HS-27A (cell line): ENCODE measurements at regions not wholly inside any gene's neighbourhood (a gene's known extent, or its start where the extent isn't known, plus 50 kb on each side); places are given as distances from the start of the nearest gene placed in this dataset.
"Not testable (repeated sequence)": the region's sequence is repeated elsewhere in the genome, so short reads cannot be mapped to it uniquely, and the experiment has no call there.

Experiments
- DNase-seq: peaks from one replicate; pipeline ENCODE4 v3.0.0-alpha.2; 2012; ENCODE audit warnings: low read depth, missing footprints

DNA sequence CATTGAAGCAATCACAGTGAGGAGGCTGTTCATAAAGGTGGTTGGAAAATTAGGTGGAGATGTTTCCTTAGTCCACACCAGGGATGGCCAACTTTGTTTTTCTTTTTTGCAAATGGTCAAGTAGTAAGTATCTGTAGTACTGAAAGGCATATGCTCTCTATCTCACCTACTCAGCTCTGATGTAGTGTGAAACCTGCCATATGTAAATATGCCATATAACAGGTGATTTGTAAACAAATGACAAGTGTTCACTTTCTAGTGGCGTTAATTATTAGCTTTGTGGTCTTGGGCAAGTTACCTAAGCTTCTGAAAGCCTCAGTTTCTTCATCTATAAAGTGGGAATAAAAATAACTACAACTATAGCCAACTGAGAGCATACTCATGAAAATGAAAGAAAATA lies 421.4 kb upstream of the LCORL start:
- no peak for DNase-seq

DNA sequence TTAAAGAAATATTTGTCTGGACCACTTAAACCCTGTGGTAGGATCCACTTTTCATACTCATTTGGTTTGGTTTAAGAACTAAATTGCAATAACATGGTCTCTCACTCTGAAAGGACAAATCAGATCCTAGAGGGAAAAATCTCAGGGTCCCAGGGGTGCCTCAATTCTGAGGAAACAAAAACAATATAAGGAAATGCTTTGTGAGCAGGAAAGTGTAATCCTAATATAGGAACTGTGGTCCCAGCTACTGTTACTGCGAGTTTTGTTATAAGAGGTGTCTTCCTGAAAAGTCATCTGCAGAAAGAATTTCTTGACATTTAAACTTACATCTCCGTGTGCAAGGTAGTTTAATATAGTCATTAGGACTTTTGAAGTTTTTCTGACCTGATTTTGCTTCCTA lies 420.1 kb upstream of the LCORL start:
- no peak for DNase-seq

GRCh38 chr4:18441203-18441590 lies 419.6 kb upstream of the LCORL start:
- DNase-seq, result no peak

DNA sequence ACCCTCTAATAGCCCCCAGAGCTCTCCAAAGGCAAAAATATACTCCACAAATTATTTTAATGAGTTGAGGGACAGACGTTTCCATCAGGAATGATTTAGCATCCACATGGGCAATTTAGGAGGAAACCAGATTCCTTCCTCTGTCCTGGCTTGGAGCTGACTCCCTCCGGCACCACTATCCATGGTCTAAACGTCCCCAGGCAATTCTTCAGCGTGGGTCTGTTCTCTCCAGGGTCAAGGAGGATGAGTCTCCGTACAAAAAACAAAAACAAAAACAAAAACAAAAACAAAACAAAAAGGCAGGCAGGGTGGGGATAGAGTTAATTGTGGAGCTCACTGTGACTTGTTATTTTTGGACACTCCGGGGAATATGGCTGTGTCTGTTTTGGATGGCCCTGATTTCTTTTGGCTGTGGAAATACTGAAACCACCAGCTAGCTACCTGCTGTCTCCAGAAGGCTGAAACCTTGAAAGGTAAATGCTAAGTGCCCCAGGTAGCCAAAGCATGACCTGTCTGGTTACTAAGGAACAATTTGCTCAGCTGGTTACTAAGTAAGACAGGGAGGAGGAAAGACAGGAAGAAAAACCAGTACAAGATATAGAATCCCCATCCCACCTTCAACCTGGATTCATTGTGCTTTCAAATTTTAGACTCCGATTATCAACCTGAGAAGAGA lies 419.1 kb upstream of the LCORL start:
- DNase-seq, result no peak

- no peak for DNase-seq
Observed at GRCh38 chr4:18439311-18439710, 417.8 kb upstream of the LCORL start.

DNA sequence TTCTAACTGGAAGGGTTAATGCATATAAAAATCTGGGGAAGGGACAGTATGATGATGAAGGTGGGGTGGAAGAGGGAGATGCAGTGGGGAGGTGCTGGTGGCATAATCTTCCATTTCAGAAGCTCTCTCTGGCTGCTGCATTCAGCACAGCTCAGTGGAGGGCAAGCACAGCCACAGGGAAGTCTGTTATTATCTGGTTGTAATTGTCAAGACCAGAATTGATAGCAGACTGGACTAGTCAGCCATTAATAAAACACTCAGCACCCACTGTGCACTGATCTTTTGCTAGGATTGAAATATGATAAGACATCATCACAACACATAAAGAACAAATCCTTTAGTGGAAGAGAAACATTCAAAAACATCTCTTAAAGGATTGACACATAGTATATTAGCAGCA lies 414.2 kb upstream of the LCORL start:
- no peak for DNase-seq

- no peak for DNase-seq
Observed at GRCh38 chr4:18422685-18423084, 401.1 kb upstream of the LCORL start.

- no peak for DNase-seq
Observed at GRCh38 chr4:18421519-18421918, 400.0 kb upstream of the LCORL start.

DNA sequence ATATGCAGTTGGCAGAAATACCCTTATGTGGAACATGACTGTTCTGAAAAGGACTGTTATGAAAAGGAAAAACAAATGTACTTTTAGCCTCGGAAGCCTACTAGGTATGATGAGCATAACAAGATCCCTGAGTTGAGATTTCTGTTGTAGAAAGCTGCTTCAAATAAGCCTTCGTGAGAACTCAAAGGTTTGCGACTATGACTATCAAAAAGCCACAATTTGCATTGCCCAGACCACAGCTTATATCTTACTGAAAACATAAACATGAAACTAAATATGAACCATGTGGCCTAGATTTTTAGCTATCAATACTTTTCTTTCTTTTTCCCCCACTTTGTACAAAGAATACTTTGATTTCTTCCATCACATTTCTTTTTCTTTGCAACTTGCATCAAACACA lies 398.2 kb upstream of the LCORL start:
- no peak for DNase-seq

- not testable (repeated sequence) for DNase-seq
Observed at GRCh38 chr4:18418195-18418898, 396.8 kb upstream of the LCORL start.

- DNase-seq, result not testable (repeated sequence)
Observed at GRCh38 chr4:18417651-18418050, 396.1 kb upstream of the LCORL start.

- no peak for DNase-seq
Observed at GRCh38 chr4:18406264-18406663, 384.7 kb upstream of the LCORL start.

DNA sequence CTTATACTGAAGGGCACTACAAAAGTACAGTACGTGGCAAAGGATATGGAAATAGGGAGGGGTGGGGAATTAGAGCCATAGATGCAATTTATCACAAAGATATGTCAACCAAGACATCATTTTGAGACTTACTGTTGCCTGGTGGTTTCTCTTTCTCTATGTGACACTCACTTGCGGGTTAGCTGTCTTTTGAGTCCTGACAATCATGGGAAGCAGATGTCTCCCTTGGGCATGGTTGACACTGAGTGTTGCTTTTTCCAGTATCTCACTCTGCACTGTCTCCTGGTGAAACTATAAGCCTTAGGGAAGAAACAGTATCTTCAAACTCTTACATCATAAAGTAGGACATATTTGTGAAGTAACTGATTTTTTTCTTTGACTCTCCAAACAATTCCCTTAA lies 383.5 kb upstream of the LCORL start:
- no peak for DNase-seq

GRCh38 chr4:18404642-18405041 lies 383.1 kb upstream of the LCORL start:
- DNase-seq, result no peak

DNA sequence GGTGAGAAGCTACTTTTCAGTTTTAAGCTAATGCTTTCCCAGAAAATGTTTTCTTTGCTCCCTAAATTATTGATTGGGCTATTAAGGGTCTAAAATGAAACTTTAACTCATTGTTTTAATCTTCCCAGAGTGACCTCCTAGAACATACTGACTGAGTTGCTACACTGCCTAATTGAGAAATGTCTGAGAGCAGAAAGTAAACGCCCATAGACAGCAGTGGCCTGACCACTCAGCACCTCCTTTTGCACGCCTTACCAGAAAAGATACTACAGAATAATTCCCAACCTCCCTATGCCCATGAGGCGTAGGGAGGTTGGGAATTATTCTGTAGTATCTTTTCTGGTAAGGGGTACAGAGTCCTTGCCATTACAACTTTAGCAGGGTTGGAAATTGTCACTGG lies 381.8 kb upstream of the LCORL start:
- DNase-seq, result no peak

DNA sequence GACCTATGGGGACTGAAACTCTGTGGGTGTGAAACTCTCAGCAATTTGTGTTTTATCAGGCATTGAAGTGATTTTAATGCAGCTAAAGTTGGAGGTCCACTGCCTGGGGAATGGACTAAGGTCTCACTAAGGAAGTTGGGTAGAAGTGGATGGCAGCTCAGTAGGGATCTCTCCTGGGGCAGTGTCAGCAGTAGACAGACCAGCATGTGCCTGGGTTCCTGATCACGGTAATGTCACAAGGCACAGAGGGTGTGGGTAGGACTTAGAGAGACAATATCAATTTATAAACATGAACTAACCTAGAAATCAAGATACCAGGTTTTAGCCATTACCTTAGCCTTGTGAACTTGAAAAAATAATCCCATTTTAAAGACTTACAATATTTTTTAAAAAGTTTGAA lies 380.3 kb upstream of the LCORL start:
- DNase-seq, result no peak

GRCh38 chr4:18401425-18401824 lies 379.9 kb upstream of the LCORL start:
- DNase-seq, result no peak

DNA sequence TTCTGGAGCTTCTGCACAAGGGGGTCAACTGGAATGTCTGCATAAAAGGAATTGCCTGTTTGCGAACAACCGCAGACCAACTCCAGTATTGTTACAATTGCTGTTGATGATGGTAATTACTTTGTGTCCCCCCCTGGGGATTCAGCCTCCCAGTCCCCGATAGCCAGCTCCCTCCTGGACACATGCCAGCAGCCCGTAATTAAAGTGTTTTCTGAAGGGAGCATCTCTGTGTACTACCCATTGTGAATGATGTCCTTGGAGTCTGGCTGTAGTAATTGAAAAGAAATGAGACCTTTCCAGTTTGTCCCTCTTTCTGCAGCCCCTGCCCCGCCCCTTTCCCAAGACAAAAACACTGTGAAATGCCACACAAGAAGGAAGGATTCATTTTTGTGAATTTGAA lies 377.1 kb upstream of the LCORL start:
- no peak for DNase-seq

DNA sequence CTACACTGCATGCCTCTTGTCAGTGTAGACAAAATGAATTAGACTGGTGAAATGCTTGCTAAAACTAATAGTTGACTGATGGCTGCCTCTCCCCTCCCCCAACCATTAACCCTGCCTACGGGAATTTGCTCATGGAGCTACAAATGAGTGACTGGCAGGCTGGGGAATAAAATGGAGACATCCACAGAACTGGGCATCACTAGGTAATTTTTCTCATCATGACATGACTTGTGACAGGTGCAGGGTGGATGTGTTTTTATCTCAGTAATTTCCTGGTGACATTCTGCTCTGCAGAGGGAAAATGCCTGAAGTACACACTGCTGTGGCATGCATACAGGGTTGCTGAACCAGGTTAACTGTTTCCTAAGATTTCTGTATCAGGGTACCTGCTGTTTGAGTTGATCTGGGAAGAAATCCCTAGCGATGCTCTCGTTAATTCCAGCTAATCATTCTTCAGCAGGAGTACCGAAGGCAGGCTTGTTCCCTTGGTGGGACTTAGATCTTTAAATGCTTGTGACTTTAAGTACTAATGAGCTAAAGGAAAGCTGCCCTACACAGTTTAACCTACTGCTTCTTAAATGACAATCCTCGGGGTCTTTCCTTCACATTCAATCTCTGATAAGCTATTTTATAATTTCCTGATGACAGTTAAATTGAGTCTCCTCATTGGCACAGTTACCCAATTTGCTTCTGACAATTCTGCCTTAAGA lies 376.3 kb upstream of the LCORL start:
- DNase-seq, result no peak

DNA sequence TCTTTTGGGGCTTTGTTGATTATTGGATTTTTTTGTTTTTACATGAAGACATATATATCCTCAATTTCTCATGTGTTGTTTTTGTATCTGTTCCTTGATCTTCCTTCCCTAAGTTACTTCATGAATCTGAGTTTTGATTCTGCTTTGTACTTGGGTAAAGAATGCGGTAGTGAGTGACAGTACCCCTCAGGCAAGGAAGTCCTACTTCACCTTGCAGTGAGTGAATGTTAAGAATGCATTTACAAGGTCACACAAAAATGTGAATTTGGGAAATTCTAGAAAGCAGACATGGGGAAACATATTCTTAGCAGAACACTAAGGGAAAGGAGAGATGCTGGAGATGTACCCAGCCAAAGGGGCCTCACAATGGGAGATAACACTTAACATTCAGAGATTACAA lies 373.1 kb upstream of the LCORL start:
- no peak for DNase-seq

- no peak for DNase-seq
Observed at GRCh38 chr4:18391354-18391728, 369.8 kb upstream of the LCORL start.

DNA sequence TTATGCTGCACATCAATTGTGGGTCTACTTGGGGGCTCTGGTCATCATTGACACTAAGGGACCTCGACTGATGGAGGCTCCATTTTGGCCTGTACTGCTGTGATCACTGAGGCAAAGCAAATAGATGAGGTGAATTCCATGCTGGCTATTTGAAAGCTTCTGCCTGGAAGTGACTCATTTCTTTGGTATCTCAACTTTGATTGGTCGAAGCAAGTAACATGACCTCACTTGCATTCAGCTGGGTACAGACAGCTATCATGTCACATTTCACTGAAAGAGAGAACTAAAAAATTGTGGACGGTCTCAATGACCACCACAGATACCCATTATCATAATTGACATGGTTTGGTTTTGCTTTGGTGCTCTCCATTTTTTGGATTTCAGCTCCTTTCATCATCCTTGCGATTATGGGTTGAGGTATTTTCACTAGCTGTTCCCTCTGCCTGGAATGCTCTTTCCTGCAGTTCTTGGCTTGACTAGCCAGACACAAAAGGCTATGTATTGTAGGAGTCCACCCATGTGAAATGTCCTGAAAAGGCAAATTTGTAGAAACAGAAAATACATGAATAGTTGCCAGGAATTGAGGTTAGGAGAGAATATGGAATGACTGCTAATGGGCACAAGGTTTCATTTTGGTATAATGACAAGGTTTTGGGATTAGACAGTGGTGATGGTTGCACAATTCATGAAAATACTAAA lies 369.2 kb upstream of the LCORL start:
- DNase-seq, result no peak

DNA sequence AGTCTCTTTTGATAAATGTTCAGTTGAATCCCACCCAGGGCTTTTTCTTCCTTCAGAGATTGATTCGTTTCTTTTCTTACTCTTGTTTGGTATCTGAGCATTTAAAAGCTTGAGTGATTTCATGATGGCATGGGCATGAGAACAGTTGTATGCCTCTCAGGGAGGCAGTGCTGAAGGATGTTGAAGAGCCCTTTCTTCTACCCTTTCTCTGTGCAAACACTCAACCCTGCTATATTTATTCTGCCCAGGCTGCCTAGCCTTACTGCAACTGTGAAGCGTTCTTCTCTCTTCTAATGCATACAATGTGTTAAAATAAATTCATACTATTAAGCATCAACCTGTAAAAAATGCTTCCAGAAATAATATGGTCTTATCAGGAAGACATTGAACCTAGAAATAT lies 367.6 kb upstream of the LCORL start:
- DNase-seq, result no peak
